ENCODE measurements at regions not wholly inside any gene's neighbourhood (a gene's known extent, or its start where the extent isn't known, plus 50 kb on each side); places are given as distances from the start of the nearest gene placed in this dataset.
"Not testable (repeated sequence)": the region's sequence is repeated elsewhere in the genome, so short reads cannot be mapped to it uniquely, and the experiment has no call there.

- DNase-seq = no peak
Measured at GRCh38 chr3:194931347-194931746, 245.7 kb downstream of the FAM43A start.

- DNase-seq = no peak
Measured at GRCh38 chr3:194931865-194932264, 246.2 kb downstream of the FAM43A start.

- no peak for DNase-seq
Measured at GRCh38 chr3:194933465-194933864, 247.8 kb downstream of the FAM43A start.

GRCh38 chr3:194935061-194935460, 249.4 kb downstream of the FAM43A start:
- no peak for DNase-seq

- no peak for DNase-seq
Measured at GRCh38 chr3:194935632-194936470, 250.2 kb downstream of the FAM43A start.

- DNase-seq = no peak
Measured at GRCh38 chr3:194936659-194937058, 251.0 kb downstream of the FAM43A start.

GRCh38 chr3:194937144-194937543, 251.5 kb downstream of the FAM43A start:
- DNase-seq = no peak

- no peak for DNase-seq
Measured at GRCh38 chr3:194937882-194938321, 252.2 kb downstream of the FAM43A start.

- DNase-seq = no peak
Measured at GRCh38 chr3:194938845-194939531, 253.3 kb downstream of the FAM43A start.

GRCh38 chr3:194939532-194939909, 253.8 kb downstream of the FAM43A start:
- no peak for DNase-seq

- no peak for DNase-seq
Measured at GRCh38 chr3:194939949-194940770, 254.5 kb downstream of the FAM43A start.

GRCh38 chr3:194941360-194941955, 255.8 kb downstream of the FAM43A start:
- DNase-seq = no peak

- no peak for DNase-seq
Measured at GRCh38 chr3:194941956-194942511, 256.4 kb downstream of the FAM43A start.

GRCh38 chr3:194944526-194944925, 258.8 kb downstream of the FAM43A start:
- DNase-seq = no peak

GRCh38 chr3:194945508-194945907, 259.8 kb downstream of the FAM43A start:
- DNase-seq = no peak

- no peak for DNase-seq
Measured at GRCh38 chr3:194946091-194946490, 260.4 kb downstream of the FAM43A start.

GRCh38 chr3:194949592-194949991, 263.9 kb downstream of the FAM43A start:
- no peak for DNase-seq

GRCh38 chr3:194950906-194951628, 265.4 kb downstream of the FAM43A start:
- DNase-seq = no peak

GRCh38 chr3:194951629-194951920, 265.9 kb downstream of the FAM43A start:
- DNase-seq = not testable (repeated sequence)

- no peak for DNase-seq
Measured at GRCh38 chr3:194951931-194952582, 266.4 kb downstream of the FAM43A start.

- peak; percentile 33 for DNase-seq
Measured at GRCh38 chr3:194952841-194953241, 267.2 kb downstream of the FAM43A start.

- no peak for DNase-seq
Measured at GRCh38 chr3:194953291-194953690, 267.6 kb downstream of the FAM43A start.

All from GF-D8 (cell line).